Karpas-422 (cell line): ENCODE measurements at regions not wholly inside any gene's neighbourhood (a gene's known extent, or its start where the extent isn't known, plus 50 kb on each side); places are given as distances from the start of the nearest gene placed in this dataset.

Source experiments
- DNase-seq: peaks from one replicate; pipeline ENCODE4 v3.0.0-alpha.2; 2015
- H2AFZ ChIP-seq: fragments of 200-600 bp; sonication (generic); 2 replicates; pipeline ENCODE4 v1.6.1; 2014; ENCODE audit warnings: antibody characterized with exemption, low read length, mixed read lengths
- H3K27ac ChIP-seq: fragments of 200-600 bp; sonication (generic); 2 replicates; pipeline ENCODE4 v1.5.1; 2014; ENCODE audit warnings: mild to moderate bottlenecking, low read length, moderate library complexity
- H3K27me3 ChIP-seq: fragments of 200-600 bp; sonication (generic); 2 replicates; pipeline ENCODE4 v1.6.1; 2014; ENCODE audit warnings: low read length, mixed read lengths
- H3K36me3 ChIP-seq: fragments of 200-600 bp; sonication (generic); 2 replicates; pipeline ENCODE4 v1.6.1; 2014; ENCODE audit warnings: low read length, mixed read lengths; ENCODE audit not compliant: insufficient read depth
- H3K4me1 ChIP-seq: fragments of 200-600 bp; sonication (generic); 2 replicates; pipeline ENCODE4 v1.6.1; 2014; ENCODE audit warnings: mild to moderate bottlenecking, low read length, mixed read lengths
- H3K4me2 ChIP-seq: fragments of 200-600 bp; sonication (generic); 2 replicates; pipeline ENCODE4 v1.6.1; 2014; ENCODE audit warnings: low read length, low read depth, mild to moderate bottlenecking; ENCODE audit not compliant: poor library complexity, severe bottlenecking
- H3K4me3 ChIP-seq: fragments of 200-600 bp; sonication (generic); 2 replicates; pipeline ENCODE4 v1.5.1; 2014; ENCODE audit warnings: mild to moderate bottlenecking, antibody characterized with exemption, low read length, mixed read lengths
- H3K79me2 ChIP-seq: fragments of 200-600 bp; sonication (generic); 2 replicates; pipeline ENCODE4 v1.6.1; 2014; ENCODE audit warnings: mild to moderate bottlenecking, low read length, mixed read lengths
- H3K9ac ChIP-seq: fragments of 200-600 bp; sonication (generic); 2 replicates; pipeline ENCODE4 v1.6.0; 2014; ENCODE audit warnings: low read length
- H3K9me2 ChIP-seq: fragments of 200-600 bp; sonication (generic), shearing (Covaris generic); replicated peaks from 2 replicates; pipeline ENCODE4 v1.6.0; 2014; ENCODE audit warnings: mild to moderate bottlenecking, low read length, moderate library complexity; ENCODE audit not compliant: insufficient read depth
- H3K9me3 ChIP-seq: fragments of 300-700, 200-600 bp; sonication (generic); 2 replicates; pipeline ENCODE4 v1.6.1; 2014; ENCODE audit warnings: low read length, mixed read lengths
- H4K20me1 ChIP-seq: fragments of 200-600 bp; sonication (generic); 2 replicates; pipeline ENCODE4 v1.6.1; 2014; ENCODE audit warnings: mild to moderate bottlenecking, antibody characterized with exemption, low read length, low read depth; ENCODE audit not compliant: insufficient read depth

DNA sequence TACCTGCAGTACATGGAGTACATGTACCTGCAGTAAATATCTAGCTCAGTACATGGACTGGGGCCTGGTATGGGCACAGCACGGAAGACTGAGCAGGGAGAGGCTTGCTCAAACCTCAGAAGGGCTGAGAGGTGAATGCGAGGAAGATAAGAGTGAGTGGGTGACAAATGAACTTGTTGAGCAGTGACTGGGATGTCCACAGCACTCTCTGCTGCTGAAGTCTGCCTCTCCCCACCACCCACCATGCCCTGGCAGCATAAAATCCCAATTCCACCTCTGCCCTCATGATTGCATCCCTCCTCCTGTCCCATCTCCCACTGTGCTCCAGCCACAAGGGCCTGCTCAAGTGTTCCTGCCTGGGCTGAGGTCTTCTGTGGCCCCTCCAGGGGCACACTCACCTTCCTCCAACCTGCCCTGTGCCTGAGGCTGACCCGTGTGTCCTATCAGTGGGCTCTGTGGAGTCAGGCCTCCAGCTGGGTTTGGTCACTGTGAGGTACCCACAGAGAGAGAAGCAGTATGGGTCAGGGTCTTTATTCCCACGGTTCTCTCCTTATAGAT lies 114.2 kb downstream of the FOXD2 start:
- Histone ChIP-seq H3K4me2 (no peak overlapping the region), H2AFZ (no peak overlapping the region), H3K9me2 (no peaks in the 10 kb centered on the region), H4K20me1 (no peaks in the 10 kb centered on the region), H3K27ac (no peak overlapping the region), H3K4me1 (no peaks in the 10 kb centered on the region), H3K27me3 (no peaks in the 10 kb centered on the region), H3K36me3 (no peaks in the 10 kb centered on the region), H3K79me2 (no peaks in the 10 kb centered on the region), H3K9ac (no peak overlapping the region), H3K4me3 (no peak overlapping the region), H3K9me3 (no peaks in the 10 kb centered on the region)
- no peak for DNase-seq

DNA sequence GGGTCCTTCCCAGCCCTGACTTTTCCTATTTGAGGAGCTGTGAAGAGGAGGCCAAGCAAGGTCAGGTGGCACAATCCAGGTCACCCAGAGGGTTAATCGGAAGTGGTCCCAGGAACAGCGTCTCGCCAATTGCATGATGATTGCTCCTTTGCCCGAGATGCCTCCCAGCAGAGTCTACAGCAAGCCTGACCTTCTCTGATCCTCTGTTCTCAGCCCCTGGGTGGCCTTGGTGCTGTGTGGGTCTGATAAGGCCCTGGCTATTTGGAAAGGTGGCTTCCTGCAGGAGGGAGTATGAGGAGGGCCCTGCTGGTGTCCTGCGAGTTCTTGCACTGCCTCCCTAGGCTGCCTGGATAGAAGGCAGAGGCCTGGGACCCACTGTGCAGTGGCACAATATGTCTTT lies 116.2 kb downstream of the FOXD2 start:
- Histone ChIP-seq H4K20me1 (no peaks in the 10 kb centered on the region), H3K9me3 (no peaks in the 10 kb centered on the region), H3K27me3 (no peaks in the 10 kb centered on the region), H3K4me2 (no peak overlapping the region), H3K9me2 (no peaks in the 10 kb centered on the region), H3K79me2 (no peaks in the 10 kb centered on the region), H2AFZ (no peak overlapping the region), H3K36me3 (no peaks in the 10 kb centered on the region), H3K4me3 (no peak overlapping the region), H3K9ac (no peak overlapping the region), H3K4me1 (no peaks in the 10 kb centered on the region), H3K27ac (no peak overlapping the region)
- no peak for DNase-seq

DNA sequence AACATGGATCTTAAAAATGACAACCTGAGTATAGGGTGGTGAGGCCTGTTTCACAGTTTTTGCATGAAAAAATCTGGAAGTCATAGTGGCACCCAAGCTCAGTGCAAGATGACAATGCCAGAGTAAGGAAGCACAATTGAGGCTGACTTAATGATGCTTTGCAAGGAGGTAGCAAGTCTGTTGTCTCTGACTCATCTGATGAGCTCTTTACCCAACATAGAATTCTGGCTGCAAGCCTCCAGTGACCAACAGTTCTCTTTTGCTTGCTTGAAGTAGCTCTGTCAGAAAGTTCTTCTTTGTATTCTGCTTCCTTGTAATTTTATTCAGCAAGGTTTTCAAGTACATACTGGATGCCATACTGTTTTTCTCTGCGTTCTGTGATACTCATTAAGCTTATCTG lies 117.1 kb downstream of the FOXD2 start:
- Histone ChIP-seq H4K20me1 (no peaks in the 10 kb centered on the region), H3K27ac (no peak overlapping the region), H3K9me2 (no peaks in the 10 kb centered on the region), H3K36me3 (no peaks in the 10 kb centered on the region), H3K9ac (no peak overlapping the region), H2AFZ (no peak overlapping the region), H3K4me3 (no peak overlapping the region), H3K79me2 (no peaks in the 10 kb centered on the region), H3K9me3 (no peaks in the 10 kb centered on the region), H3K4me2 (no peak overlapping the region), H3K27me3 (no peaks in the 10 kb centered on the region), H3K4me1 (no peaks in the 10 kb centered on the region)
- DNase-seq: no peak

DNA sequence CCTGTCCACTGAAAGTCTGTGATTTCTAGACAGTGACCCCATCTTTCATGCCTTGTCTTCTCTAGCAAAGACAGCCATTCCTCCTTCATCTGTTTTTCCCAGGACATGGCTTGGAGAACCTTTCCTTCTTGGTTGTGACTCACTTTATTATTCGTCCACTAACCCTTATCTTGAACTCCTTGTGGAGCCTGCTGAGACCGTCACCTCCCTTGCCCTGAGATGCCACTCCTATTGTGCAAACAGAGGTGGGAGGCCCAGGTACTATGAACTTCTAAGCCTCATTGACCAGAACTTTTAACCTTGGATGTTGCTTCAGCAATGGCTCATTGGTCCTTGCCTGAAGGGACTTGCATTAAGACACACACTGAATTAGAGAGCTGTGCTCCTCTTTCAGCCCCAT lies 117.5 kb downstream of the FOXD2 start:
- Histone ChIP-seq H3K36me3 (no peaks in the 10 kb centered on the region), H3K27me3 (no peaks in the 10 kb centered on the region), H3K9ac (no peak overlapping the region), H3K4me1 (no peaks in the 10 kb centered on the region), H3K4me3 (no peak overlapping the region), H2AFZ (no peak overlapping the region), H3K79me2 (no peaks in the 10 kb centered on the region), H3K27ac (no peak overlapping the region), H3K9me3 (no peaks in the 10 kb centered on the region), H3K9me2 (no peaks in the 10 kb centered on the region), H4K20me1 (no peaks in the 10 kb centered on the region), H3K4me2 (no peak overlapping the region)
- no peak for DNase-seq

DNA sequence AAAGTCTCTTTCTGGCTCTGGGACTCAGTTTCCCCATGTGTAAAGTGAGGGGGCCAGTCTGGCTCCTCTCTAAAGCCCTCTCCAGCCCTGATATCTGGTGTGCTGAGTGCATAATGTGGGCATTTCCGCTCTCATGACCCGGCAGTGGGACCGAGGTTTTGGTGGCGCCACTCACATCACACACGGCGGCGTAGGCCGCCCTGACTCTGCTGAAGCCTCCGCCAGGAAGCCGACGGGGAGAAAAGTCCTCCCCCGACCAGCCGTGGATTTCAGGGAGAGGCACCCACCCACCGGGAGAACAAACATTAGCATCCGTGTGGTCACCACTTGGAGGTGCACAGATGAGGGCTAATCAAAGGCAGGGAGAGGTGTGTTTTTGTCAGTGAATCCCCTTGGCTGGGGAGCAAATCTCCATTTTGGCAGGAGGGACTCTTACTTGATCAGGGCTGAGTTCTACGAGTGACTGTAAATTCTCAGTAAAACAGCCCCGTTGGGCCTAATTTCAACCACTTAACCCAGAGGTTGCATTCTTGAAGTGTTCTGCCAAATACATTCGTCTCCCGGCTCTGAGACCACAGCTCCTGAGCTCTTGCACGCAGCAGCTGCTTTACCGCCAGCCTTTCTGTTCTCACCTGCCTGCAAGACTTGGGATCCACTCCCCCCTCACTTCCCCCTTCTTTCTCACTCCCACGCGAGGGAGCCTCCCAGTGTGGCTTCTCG lies 118.2 kb downstream of the FOXD2 start:
- Histone ChIP-seq H3K4me1 (no peaks in the 10 kb centered on the region), H3K79me2 (no peaks in the 10 kb centered on the region), H3K36me3 (no peaks in the 10 kb centered on the region), H2AFZ (no peak overlapping the region), H3K9ac (no peak overlapping the region), H3K27ac (no peak overlapping the region), H3K27me3 (no peaks in the 10 kb centered on the region), H4K20me1 (no peaks in the 10 kb centered on the region), H3K9me2 (no peaks in the 10 kb centered on the region), H3K4me2 (no peak overlapping the region), H3K4me3 (no peak overlapping the region), H3K9me3 (no peaks in the 10 kb centered on the region)
- no peak for DNase-seq

DNA sequence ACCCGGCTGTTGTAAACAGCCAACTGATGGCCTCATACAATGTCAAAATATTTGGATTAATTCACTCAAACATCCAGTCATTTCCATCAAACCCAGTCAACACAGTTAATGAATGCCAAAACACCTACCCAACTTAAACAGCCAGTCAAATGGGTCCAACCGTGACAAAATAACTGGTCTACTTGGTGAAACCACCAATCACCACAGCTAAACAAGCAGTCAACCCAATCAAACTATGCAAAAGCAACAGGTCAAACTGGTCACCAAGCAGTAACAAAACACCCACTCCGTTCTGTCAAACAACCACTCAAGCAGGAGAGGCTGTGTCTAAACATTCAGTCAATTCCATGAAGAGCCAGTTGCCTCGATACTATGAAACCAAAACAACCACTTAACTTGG lies 119.2 kb downstream of the FOXD2 start:
- H3K27ac ChIP-seq: no peak overlapping the region
- no peaks in the 10 kb centered on the region for H3K9me2 ChIP-seq
- no peak overlapping the region for H2AFZ ChIP-seq
- no peak overlapping the region for H3K9ac ChIP-seq
- no peaks in the 10 kb centered on the region for H3K27me3 ChIP-seq
- no peaks in the 10 kb centered on the region for H4K20me1 ChIP-seq
- no peak for DNase-seq
- H3K4me3 ChIP-seq: no peak overlapping the region
- H3K36me3 ChIP-seq: no peaks in the 10 kb centered on the region
- H3K79me2 ChIP-seq: no peaks in the 10 kb centered on the region
- no peaks in the 10 kb centered on the region for H3K9me3 ChIP-seq
- peaks cover 4% of the 10 kb centered on the region for H3K4me1 ChIP-seq
- H3K4me2 ChIP-seq: no peak overlapping the region

DNA sequence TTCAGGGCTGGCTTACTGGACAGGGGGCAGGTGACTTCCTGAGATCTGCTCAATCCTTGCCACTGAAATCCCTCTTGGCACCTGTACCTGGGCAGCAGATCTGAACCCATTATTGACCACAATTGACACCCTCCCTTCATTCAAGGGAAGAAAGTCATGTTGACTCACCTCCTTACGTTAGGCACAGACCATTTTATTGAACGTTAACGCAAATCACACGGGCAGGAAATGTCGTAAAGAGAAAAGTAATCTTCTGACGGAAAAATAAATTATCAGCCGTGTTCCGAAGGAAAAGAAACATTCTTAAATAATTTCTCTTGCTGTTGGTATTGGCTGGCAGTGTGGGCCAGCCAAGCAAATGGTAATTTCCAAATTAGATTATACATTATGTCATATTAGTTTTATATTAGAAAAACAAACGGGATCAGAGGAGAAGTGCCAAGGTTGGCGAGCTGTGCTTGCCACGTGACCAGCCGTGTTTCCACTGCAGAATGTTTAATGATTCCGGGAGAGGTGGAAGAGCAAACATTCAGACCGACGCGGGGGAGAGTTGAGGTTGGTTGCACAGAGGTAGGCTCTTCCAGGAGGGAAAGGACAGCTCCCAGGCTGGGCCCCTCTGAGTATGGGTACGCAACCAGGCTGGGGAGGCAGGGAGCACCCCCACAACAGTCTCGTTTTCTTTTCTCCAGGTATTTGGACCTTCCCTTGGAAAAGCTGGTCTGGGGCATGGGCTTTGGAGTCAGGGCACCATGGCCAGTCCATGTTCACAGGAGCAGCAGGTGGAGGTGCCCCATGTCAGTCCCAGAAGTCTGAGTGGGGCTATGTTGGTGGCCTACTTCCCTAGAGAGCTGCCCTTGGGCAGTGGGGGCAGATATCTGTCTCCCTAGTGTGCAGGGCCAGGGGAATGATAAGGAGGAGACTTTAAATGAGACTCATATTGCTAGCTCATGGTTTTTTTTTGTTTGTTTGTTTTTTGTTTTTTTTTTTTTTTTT lies 121.1 kb downstream of the FOXD2 start:
- Histone ChIP-seq H3K79me2 (no peaks in the 10 kb centered on the region), H3K4me2 (no peak overlapping the region), H3K4me1 (peaks cover 17% of the 10 kb centered on the region), H4K20me1 (no peaks in the 10 kb centered on the region), H3K27ac (no peak overlapping the region), H3K9ac (no peak overlapping the region), H3K9me2 (no peaks in the 10 kb centered on the region), H3K9me3 (no peaks in the 10 kb centered on the region), H3K4me3 (no peak overlapping the region), H3K36me3 (no peaks in the 10 kb centered on the region), H3K27me3 (no peaks in the 10 kb centered on the region), H2AFZ (no peak overlapping the region)
- no peak for DNase-seq

DNA sequence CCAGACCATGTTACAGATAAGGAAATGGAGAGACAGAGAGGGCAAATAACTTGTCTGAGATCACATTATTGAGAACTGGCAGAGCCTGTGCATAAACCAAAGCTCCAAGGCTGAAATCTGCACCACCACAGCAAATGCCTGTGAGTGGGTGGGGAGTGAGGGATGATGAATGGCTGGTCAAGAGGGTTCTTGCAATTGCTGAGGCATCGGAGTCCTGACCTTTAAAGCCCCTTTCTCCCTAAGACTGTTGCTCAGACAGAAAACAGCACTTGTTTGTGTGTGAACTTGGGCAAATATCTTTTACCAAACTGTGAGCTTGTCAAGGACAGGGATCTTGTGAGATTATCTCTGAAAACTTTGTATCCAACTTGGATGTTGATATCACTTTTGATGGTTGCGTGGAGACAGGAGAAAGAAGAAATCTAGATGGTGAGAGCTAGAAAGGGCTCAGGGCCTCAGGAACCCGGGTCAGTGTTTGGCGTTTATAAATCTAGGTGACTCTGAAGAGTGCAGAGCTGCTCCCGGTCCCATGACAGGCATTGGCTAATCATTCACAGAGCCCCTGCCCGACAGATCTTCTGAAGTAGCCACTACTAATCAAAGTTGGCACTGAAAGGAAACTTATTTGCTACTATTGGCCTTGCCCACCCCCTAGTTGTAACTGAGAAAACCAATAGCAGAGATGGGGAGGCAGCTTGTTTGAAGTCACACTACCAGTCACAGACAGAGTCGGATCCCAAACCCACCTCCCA lies 122.3 kb downstream of the FOXD2 start:
- Histone ChIP-seq H3K27ac (no peak overlapping the region), H3K9me3 (no peaks in the 10 kb centered on the region), H3K4me1 (peaks cover 19% of the 10 kb centered on the region), H3K9me2 (no peaks in the 10 kb centered on the region), H3K4me3 (no peak overlapping the region), H3K27me3 (no peaks in the 10 kb centered on the region), H2AFZ (no peak overlapping the region), H4K20me1 (no peaks in the 10 kb centered on the region), H3K36me3 (no peaks in the 10 kb centered on the region), H3K79me2 (no peaks in the 10 kb centered on the region), H3K9ac (no peak overlapping the region), H3K4me2 (no peak overlapping the region)
- DNase-seq: no peak
